ENCODE measurements at regions not wholly inside any gene's neighbourhood (a gene's known extent, or its start where the extent isn't known, plus 50 kb on each side); places are given as distances from the start of the nearest gene placed in this dataset.

GRCh38 chr2:12433626-12433990 lies 283.1 kb upstream of the TRIB2 start:
- TF ChIP-seq CTCF (IDR thresholded peaks at IDR 0.05; ENCODE audit: borderline replicate concordance, extremely low read depth, low read length, poor library complexity, severe bottlenecking) (no peak), EZH2 (IDR thresholded peaks at IDR 0.05; ENCODE audit: borderline replicate concordance, low read depth, low read length, severe bottlenecking) (no peak)
